Endothelial cell of umbilical vein (primary cell): ENCODE measurements at regions not wholly inside any gene's neighbourhood (a gene's known extent, or its start where the extent isn't known, plus 50 kb on each side); places are given as distances from the start of the nearest gene placed in this dataset.

Experiments used
- EZH2 ChIP-seq: IDR thresholded peaks from 2 replicates; pipeline ENCODE4 v1.6.1; 2012; ENCODE audit warnings: borderline replicate concordance, low read depth, mild to moderate bottlenecking, moderate library complexity, low read length, inconsistent platforms; ENCODE audit not compliant: severe bottlenecking
- JUN ChIP-seq: IDR thresholded peaks from 2 replicates; pipeline ENCODE4 v1.6.1; 2011; ENCODE audit warnings: borderline replicate concordance, low read depth; ENCODE audit not compliant: insufficient read length, insufficient read depth
- MAX ChIP-seq: IDR thresholded peaks from 2 replicates; pipeline ENCODE4 v1.6.1; 2011; ENCODE audit not compliant: insufficient read depth, insufficient read length
- POLR2A ChIP-seq: IDR thresholded peaks from 2 replicates; pipeline ENCODE4 v1.6.1; 2012; ENCODE audit warnings: low read depth, mild to moderate bottlenecking, control low read depth, low read length
- POLR2AphosphoS5 ChIP-seq: IDR thresholded peaks from 2 replicates; pipeline ENCODE4 v1.6.1; 2012; ENCODE audit warnings: low read depth, mild to moderate bottlenecking, control low read depth, low read length, moderate library complexity; ENCODE audit not compliant: insufficient read depth
- TF ChIP-seq, protein P1 (sequence below), 2 donors: IDR thresholded peaks; 1 replicate in 1 of 2; 2 replicates in 1 of 2; pipeline ENCODE4 v1.5.1; 2011; ENCODE audit warnings: low read length in 2 of 2, mild to moderate bottlenecking in 2 of 2, moderate library complexity in 2 of 2, control low read depth in 1 of 2, inconsistent platforms in 1 of 2, low read depth in 1 of 2; ENCODE audit not compliant: insufficient read depth in 1 of 2; ENCODE audit errors: extremely low read depth in 1 of 2

GRCh38 chrX:121172703-121173102 is 125.3 kb downstream of the GLUD2 start:
- TF ChIP-seq, protein P1, sequence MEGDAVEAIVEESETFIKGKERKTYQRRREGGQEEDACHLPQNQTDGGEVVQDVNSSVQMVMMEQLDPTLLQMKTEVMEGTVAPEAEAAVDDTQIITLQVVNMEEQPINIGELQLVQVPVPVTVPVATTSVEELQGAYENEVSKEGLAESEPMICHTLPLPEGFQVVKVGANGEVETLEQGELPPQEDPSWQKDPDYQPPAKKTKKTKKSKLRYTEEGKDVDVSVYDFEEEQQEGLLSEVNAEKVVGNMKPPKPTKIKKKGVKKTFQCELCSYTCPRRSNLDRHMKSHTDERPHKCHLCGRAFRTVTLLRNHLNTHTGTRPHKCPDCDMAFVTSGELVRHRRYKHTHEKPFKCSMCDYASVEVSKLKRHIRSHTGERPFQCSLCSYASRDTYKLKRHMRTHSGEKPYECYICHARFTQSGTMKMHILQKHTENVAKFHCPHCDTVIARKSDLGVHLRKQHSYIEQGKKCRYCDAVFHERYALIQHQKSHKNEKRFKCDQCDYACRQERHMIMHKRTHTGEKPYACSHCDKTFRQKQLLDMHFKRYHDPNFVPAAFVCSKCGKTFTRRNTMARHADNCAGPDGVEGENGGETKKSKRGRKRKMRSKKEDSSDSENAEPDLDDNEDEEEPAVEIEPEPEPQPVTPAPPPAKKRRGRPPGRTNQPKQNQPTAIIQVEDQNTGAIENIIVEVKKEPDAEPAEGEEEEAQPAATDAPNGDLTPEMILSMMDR (IDR thresholded peaks at IDR 0.05; ENCODE audit: extremely low read depth in 1 of 2, insufficient read depth in 1 of 2, low read depth in 1 of 2, low read length in 2 of 2): no peak
- TF ChIP-seq MAX (no peak), POLR2A (no peak), POLR2AphosphoS5 (no peak), EZH2 (no peak), JUN (no peak)
